ENCODE measurements at regions not wholly inside any gene's neighbourhood (a gene's known extent, or its start where the extent isn't known, plus 50 kb on each side); places are given as distances from the start of the nearest gene placed in this dataset.
A peak's percentile ranks its signal among the peaks of the same experiment; 100 is the strongest.

GRCh38 chr6:147137986-147138385 is 66.2 kb upstream of the STXBP5 start:
- peaks cover 7% of the 10 kb centered on the region for H3K4me1 ChIP-seq (replicated peaks; ENCODE audit: insufficient read depth)
- H3K27ac ChIP-seq: no peak overlapping the region
- H3K27me3 ChIP-seq (ENCODE audit: insufficient read depth, low read depth): no peaks in the 10 kb centered on the region

GRCh38 chr6:147138835-147139234 is 65.4 kb upstream of the STXBP5 start:
- no TSS peak for BruUV-seq (replicated peaks)
- CTCF ChIA-PET: no interaction called here
- no peak for DNase-seq
- Histone ChIP-seq H4K20me1 (ENCODE audit: insufficient read depth) (no peaks in the 10 kb centered on the region), H3K79me2 (ENCODE audit: low read depth) (no peaks in the 10 kb centered on the region), H2AFZ (no peak overlapping the region), H3K9me3 (ENCODE audit: insufficient read depth, low read depth) (no peaks in the 10 kb centered on the region), H3F3A (ENCODE audit: insufficient read depth, low read depth) (no peaks in the 10 kb centered on the region), H3K4me1 (replicated peaks; ENCODE audit: insufficient read depth) (0 out of 2 replicates have a peak, but pooled peaks cover 10% of the 10 kb centered on the region), H3K9me2 (ENCODE audit: insufficient read depth) (no peaks in the 10 kb centered on the region), H3K27me3 (ENCODE audit: insufficient read depth, low read depth) (no peaks in the 10 kb centered on the region), H3K36me3 (ENCODE audit: low read depth) (no peaks in the 10 kb centered on the region), H3K4me2 (no peak overlapping the region), H3K27ac (no peak overlapping the region), H3K4me3 (no peak overlapping the region)
- intact Hi-C loops (cut with micrococcal nuclease; ENCODE audit: unreplicated experiment): no loop called here
- TF ChIP-seq CTCF (conservative IDR thresholded peaks at IDR 0.05): no peak
- no peak for TF ChIP-seq EZH2 (IDR thresholded peaks at IDR 0.05; ENCODE audit: low read depth)
- POLR2A ChIA-PET (ENCODE audit: unreplicated experiment): no interaction called here

More at GRCh38 chr6:147137986-147138385, 66.2 kb upstream of the STXBP5 start:
- H2AFZ ChIP-seq: no peak overlapping the region
- no TSS peak for BruUV-seq (replicated peaks)
- no peak overlapping the region for H3K4me2 ChIP-seq
- H3F3A ChIP-seq (ENCODE audit: insufficient read depth, low read depth): no peaks in the 10 kb centered on the region
- no peak for DNase-seq
- no peaks in the 10 kb centered on the region for H3K9me2 ChIP-seq (ENCODE audit: insufficient read depth)
- no peak for TF ChIP-seq CTCF (conservative IDR thresholded peaks at IDR 0.05)
- no peak for TF ChIP-seq EZH2 (IDR thresholded peaks at IDR 0.05; ENCODE audit: low read depth)
- no peaks in the 10 kb centered on the region for H3K79me2 ChIP-seq (ENCODE audit: low read depth)
- no peaks in the 10 kb centered on the region for H4K20me1 ChIP-seq (ENCODE audit: insufficient read depth)
- POLR2A ChIA-PET (ENCODE audit: unreplicated experiment): no interaction called here
- CTCF ChIA-PET: no interaction called here
- intact Hi-C loops (cut with micrococcal nuclease; ENCODE audit: unreplicated experiment): no loop called here
- no peaks in the 10 kb centered on the region for H3K9me3 ChIP-seq (ENCODE audit: insufficient read depth, low read depth)
- H3K36me3 ChIP-seq (ENCODE audit: low read depth): no peaks in the 10 kb centered on the region
- no peak overlapping the region for H3K4me3 ChIP-seq

- no peak overlapping the region for H2AFZ ChIP-seq
- H3K4me1 ChIP-seq (replicated peaks; ENCODE audit: insufficient read depth): 0 out of 2 replicates have a peak, but pooled peaks cover 10% of the 10 kb centered on the region
- BruUV-seq (replicated peaks): no TSS peak
- no peaks in the 10 kb centered on the region for H4K20me1 ChIP-seq (ENCODE audit: insufficient read depth)
- no peaks in the 10 kb centered on the region for H3F3A ChIP-seq (ENCODE audit: insufficient read depth, low read depth)
- H3K4me2 ChIP-seq: no peak overlapping the region
- H3K9me2 ChIP-seq (ENCODE audit: insufficient read depth): no peaks in the 10 kb centered on the region; the same call in 1 of the 2 replicates
- no peak for TF ChIP-seq EZH2 (IDR thresholded peaks at IDR 0.05; ENCODE audit: low read depth)
- TF ChIP-seq CTCF (conservative IDR thresholded peaks at IDR 0.05): no peak
- no peaks in the 10 kb centered on the region for H3K79me2 ChIP-seq (ENCODE audit: low read depth)
- ChIA-PET CTCF (no interaction called here), POLR2A (ENCODE audit: unreplicated experiment) (interaction anchor here (0.7 kb wide), 1 partner anchor 60 kb away, joined by 3 read pairs; no protein-coding TSS in a partner anchor)
- H3K27me3 ChIP-seq (ENCODE audit: insufficient read depth, low read depth): no peaks in the 10 kb centered on the region
- no peaks in the 10 kb centered on the region for H3K9me3 ChIP-seq (ENCODE audit: insufficient read depth, low read depth)
- no peak overlapping the region for H3K4me3 ChIP-seq
- H3K36me3 ChIP-seq (ENCODE audit: low read depth): no peaks in the 10 kb centered on the region
- intact Hi-C loops (cut with micrococcal nuclease; ENCODE audit: unreplicated experiment): no loop called here
- peak in 1 of 2 experiments; percentile 41 for DNase-seq
- no peak overlapping the region for H3K27ac ChIP-seq
Observed at GRCh38 chr6:147141711-147142308, 62.4 kb upstream of the STXBP5 start.
